Epithelial cell of esophagus (primary cell): ENCODE measurements at regions not wholly inside any gene's neighbourhood (a gene's known extent, or its start where the extent isn't known, plus 50 kb on each side); places are given as distances from the start of the nearest gene placed in this dataset.

Experiments used
- DNase-seq: peaks from one replicate; pipeline ENCODE4 v3.0.0; 2010; ENCODE audit warnings: low read depth
- H3K4me3 ChIP-seq: 2 replicates; pipeline ENCODE4 v1.5.1; 2011; ENCODE audit warnings: mild to moderate bottlenecking, low read length, control low read depth
- TF ChIP-seq, protein P1 (sequence below): IDR thresholded peaks from 2 replicates; pipeline ENCODE4 v1.5.1; 2011; ENCODE audit warnings: low read depth, mild to moderate bottlenecking, low read length, control low read depth, inconsistent platforms; ENCODE audit not compliant: insufficient read depth; ENCODE audit errors: missing control alignments

DNA sequence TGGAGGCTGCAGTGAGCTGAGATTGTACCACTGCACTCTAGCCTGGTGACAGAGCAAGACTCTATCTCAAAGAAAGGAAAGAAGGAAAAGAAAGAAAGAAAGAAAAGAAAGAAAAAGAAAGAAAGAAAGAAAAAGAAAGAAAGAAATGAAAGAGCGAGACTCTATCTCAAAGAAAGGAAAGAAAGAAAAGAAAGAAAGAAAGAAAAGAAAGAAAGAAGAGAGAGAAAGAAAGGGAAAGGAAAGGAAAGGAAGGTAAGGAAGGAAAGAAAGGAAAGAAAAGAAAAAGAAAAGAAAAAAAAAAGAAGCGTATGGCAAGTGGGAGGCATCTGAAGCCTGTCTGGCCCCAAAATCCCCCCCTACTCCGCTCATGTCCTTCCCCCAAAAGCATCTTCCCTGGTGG lies 182.3 kb upstream of the MSX2 start:
- TF ChIP-seq, protein P1, sequence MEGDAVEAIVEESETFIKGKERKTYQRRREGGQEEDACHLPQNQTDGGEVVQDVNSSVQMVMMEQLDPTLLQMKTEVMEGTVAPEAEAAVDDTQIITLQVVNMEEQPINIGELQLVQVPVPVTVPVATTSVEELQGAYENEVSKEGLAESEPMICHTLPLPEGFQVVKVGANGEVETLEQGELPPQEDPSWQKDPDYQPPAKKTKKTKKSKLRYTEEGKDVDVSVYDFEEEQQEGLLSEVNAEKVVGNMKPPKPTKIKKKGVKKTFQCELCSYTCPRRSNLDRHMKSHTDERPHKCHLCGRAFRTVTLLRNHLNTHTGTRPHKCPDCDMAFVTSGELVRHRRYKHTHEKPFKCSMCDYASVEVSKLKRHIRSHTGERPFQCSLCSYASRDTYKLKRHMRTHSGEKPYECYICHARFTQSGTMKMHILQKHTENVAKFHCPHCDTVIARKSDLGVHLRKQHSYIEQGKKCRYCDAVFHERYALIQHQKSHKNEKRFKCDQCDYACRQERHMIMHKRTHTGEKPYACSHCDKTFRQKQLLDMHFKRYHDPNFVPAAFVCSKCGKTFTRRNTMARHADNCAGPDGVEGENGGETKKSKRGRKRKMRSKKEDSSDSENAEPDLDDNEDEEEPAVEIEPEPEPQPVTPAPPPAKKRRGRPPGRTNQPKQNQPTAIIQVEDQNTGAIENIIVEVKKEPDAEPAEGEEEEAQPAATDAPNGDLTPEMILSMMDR: no peak
- no peak overlapping the region for H3K4me3 ChIP-seq
- no peak for DNase-seq

DNA sequence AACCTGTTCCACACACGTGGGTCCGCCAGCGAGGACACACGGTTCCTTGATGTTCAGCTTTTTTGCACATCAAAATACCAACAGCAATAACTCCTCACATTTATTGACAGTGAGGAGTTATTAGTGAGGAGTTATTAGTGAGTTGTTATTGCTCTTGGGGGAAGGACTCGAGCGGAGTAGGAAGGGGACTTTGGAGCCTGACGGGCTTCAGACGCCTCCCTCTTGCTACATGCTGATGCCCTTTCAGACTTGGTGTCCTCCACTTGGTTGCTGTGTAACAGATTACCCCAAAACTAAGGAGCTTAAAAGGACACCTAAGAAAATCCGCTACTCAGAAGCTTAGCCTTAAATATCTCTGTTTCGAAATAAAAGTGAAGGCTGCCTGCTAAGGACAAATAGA lies 181.9 kb upstream of the MSX2 start:
- TF ChIP-seq, protein P1: no peak
- H3K4me3 ChIP-seq: no peak overlapping the region
- no peak for DNase-seq

DNA sequence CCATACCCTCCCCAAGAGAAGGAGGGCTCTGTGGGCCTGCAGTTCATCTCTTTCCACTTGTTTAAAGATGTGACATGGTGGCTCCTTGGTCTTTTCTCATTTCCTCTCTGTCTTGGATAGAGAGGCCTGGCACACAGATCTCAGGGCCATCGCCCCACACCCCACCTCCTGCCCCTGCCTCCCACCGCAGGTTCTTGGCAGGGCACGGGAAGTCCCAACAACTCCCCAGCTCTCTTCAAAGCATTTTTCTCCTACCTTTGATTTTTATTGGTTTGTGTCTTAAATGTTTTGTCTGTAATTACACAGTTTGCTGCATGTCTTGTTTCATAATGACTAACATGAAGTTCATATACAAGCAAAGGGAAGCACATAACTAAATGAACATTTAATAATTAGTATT lies 178.5 kb upstream of the MSX2 start:
- TF ChIP-seq, protein P1: no peak
- H3K4me3 ChIP-seq: no peak overlapping the region
- no peak for DNase-seq

DNA sequence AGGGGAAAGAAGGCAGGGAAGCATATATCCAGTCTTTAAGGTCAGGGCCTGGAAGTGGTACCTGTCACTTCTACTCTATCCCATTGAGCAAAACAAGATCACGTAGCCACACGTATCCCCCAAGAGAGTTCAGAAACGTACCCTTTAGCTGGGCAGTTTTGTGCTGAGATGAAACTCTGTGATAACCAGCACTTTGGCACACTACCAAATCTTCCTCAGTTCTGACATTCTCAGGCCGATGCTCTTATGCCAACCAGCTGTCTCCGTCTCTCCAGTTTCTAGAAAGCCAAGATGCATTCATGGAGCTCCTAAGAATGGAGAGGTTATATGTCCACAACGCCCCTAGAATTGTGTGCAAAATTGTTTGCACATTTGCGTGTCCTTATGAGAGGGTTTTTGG lies 176.6 kb upstream of the MSX2 start:
- TF ChIP-seq, protein P1: no peak
- no peak for DNase-seq
- H3K4me3 ChIP-seq: no peak overlapping the region

DNA sequence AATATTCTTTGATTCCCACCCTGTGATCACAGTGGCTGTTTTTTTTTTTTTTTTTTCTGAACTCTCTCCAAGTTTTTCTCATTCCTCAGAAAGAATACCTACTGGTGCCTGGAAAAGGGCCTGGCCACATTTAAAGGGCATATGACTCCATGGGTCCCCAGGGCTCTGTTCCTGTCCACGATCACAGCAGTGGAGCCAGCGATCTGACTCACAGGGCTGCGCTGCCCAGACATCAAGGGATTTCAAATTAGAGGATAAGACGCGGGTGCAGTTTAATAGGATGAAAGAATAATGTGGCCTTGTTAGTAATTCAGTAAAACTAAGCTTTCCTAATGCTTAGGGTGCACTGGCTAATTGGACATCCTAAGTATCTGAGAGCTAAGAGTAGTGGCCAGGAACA lies 175.1 kb upstream of the MSX2 start:
- DNase-seq: no peak
- H3K4me3 ChIP-seq: no peak overlapping the region
- TF ChIP-seq, protein P1: no peak

DNA sequence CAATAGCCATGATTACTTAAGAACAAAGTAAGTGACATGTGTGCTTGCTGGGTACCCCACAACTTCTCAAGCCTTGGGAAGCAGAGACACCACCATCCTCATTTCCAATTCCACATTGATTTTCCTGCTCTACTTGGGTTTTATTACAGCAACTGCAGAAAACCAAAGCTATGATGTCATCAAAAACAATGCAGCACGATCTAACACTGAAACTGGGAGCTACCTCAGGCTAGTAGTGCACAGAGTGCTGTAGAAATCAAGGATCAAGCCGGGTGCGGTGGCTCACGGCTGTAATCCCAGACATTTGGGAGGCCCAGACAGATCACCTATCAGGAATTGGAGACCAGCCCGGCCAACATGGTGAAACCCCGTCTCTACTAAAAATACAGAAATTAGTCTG lies 174.4 kb upstream of the MSX2 start:
- TF ChIP-seq, protein P1: no peak
- no peak overlapping the region for H3K4me3 ChIP-seq
- DNase-seq: no peak

DNA sequence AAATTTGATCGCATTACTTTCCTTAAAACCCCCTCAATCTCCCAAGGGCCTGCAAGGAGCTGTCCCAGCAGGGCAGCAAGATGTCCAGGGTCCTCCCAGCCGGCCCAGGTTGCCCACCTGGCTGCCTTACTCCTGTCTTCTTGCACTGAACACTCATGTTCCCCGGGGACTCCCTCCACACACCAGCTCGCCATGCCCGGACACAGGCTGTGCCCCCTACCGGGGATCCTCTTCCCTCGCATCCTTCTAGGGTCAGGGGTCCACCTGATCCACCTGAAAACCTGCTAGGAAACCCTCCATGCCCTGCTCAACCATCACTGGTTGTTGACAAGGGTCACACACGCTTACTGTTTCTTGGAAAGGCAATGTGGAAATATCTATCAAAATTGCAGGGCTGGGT lies 172.0 kb upstream of the MSX2 start:
- DNase-seq: no peak
- TF ChIP-seq, protein P1: no peak
- H3K4me3 ChIP-seq: no peak overlapping the region
